Esophagus squamous epithelium (tissue), 4 donors: ENCODE measurements at regions not wholly inside any gene's neighbourhood (a gene's known extent, or its start where the extent isn't known, plus 50 kb on each side); places are given as distances from the start of the nearest gene placed in this dataset.

ENCODE experiments used
- POLR2A ChIP-seq, 4 donors: fragments of 450-650 bp; IDR thresholded peaks; one replicate each; pipeline ENCODE4 v1.6.1; 2017; ENCODE audit warnings: antibody characterized with exemption in 4 of 4, mild to moderate bottlenecking in 4 of 4, moderate library complexity in 3 of 4
- TF ChIP-seq, protein P1 (sequence below), 6 experiments: fragments of 450-650 bp in 4 of 6; fragments of 200-600 bp in 2 of 6; sonication (generic) in 2 of 6; IDR thresholded peaks; one replicate each; pipeline ENCODE4 v1.5.1; 2016 to 2019; ENCODE audit warnings: antibody characterized with exemption in 6 of 6, mild to moderate bottlenecking in 4 of 6, moderate library complexity in 4 of 6

DNA sequence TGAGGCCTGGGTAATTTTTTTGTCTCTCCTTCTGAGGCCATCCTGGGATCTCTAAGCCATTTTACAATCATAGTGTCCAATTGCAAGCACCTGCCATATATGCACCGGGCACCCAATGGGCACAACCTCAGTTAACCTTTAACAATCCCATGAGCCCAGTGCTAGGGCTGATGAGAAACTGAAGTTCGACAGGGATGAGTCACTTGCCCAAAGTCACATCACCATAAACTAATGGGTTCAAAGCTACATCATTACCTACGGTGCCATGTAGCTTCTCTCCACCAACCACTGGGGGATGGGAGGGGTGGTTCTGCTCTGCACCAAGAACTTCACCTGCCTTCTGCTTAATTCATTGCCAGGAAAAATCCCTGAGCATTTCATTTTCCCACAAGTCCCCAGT lies 95.8 kb upstream of the ZNF716 start:
- TF ChIP-seq, protein P1, sequence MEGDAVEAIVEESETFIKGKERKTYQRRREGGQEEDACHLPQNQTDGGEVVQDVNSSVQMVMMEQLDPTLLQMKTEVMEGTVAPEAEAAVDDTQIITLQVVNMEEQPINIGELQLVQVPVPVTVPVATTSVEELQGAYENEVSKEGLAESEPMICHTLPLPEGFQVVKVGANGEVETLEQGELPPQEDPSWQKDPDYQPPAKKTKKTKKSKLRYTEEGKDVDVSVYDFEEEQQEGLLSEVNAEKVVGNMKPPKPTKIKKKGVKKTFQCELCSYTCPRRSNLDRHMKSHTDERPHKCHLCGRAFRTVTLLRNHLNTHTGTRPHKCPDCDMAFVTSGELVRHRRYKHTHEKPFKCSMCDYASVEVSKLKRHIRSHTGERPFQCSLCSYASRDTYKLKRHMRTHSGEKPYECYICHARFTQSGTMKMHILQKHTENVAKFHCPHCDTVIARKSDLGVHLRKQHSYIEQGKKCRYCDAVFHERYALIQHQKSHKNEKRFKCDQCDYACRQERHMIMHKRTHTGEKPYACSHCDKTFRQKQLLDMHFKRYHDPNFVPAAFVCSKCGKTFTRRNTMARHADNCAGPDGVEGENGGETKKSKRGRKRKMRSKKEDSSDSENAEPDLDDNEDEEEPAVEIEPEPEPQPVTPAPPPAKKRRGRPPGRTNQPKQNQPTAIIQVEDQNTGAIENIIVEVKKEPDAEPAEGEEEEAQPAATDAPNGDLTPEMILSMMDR (IDR thresholded peaks at IDR 0.05): no peak
- no peak for TF ChIP-seq POLR2A (IDR thresholded peaks at IDR 0.05)
